Activated naive CD4-positive, alpha-beta T cell treated with anti-CD3 and anti-CD28 coated beads, Interleukin-2, amount 10 ng/mL, durations not matched to agents 7 days and 5 days (primary cell): ENCODE measurements at regions not wholly inside any gene's neighbourhood (a gene's known extent, or its start where the extent isn't known, plus 50 kb on each side); places are given as distances from the start of the nearest gene placed in this dataset.
"Not testable (repeated sequence)": the region's sequence is repeated elsewhere in the genome, so short reads cannot be mapped to it uniquely, and the experiment has no call there.

Experiments
- CTCF ChIA-PET: fragments of 350-600 bp; sonication (Branson Sonifier 250); formaldehyde crosslinking; loops from one replicate; lab custom pipeline; 2021; ENCODE audit warnings: antibody characterized with exemption; lab: Charles Lee
- DNase-seq: peaks from one replicate; pipeline ENCODE4 v3.0.0-alpha.2; 2020
- H3K27ac Mint-ChIP-seq: one replicate; pipeline ENCODE4 v1.8.0; 2021; ENCODE audit warnings: mild to moderate bottlenecking, moderate library complexity, mixed read lengths
- H3K27me3 Mint-ChIP-seq: one replicate; pipeline ENCODE4 v1.8.0; 2021; ENCODE audit warnings: mild to moderate bottlenecking, mixed read lengths
- H3K36me3 Mint-ChIP-seq: one replicate; pipeline ENCODE4 v1.8.0; 2021; ENCODE audit warnings: mixed read lengths
- H3K4me1 Mint-ChIP-seq: one replicate; pipeline ENCODE4 v1.8.0; 2021; ENCODE audit warnings: mixed read lengths
- H3K4me3 Mint-ChIP-seq: one replicate; pipeline ENCODE4 v1.8.0; 2021; ENCODE audit warnings: mild to moderate bottlenecking, moderate library complexity, mixed read lengths
- H3K9me3 Mint-ChIP-seq: one replicate; pipeline ENCODE4 v1.8.0; 2021; ENCODE audit warnings: mixed read lengths

- CTCF ChIA-PET: no interaction called here
These were observed 130.9 kb downstream of the RELL1 start for GRCh38 chr4:37555322-37555721.

GRCh38 chr4:37549866-37550265 lies 136.3 kb downstream of the RELL1 start:
- H3K9me3 Mint-ChIP-seq, DNase-seq, CTCF ChIA-PET, H3K4me1 Mint-ChIP-seq, H3K4me3 Mint-ChIP-seq, H3K27ac Mint-ChIP-seq, H3K36me3 Mint-ChIP-seq, H3K27me3 Mint-ChIP-seq: not testable (repeated sequence)

More at GRCh38 chr4:37555322-37555721, 130.9 kb downstream of the RELL1 start:
- H3K9me3 Mint-ChIP-seq: no peaks in the 10 kb centered on the region
- H3K36me3 Mint-ChIP-seq: no peaks in the 10 kb centered on the region
- H3K27me3 Mint-ChIP-seq: no peaks in the 10 kb centered on the region
- no peaks in the 10 kb centered on the region for H3K4me1 Mint-ChIP-seq
- no peak overlapping the region for H3K27ac Mint-ChIP-seq
- no peak for DNase-seq
- H3K4me3 Mint-ChIP-seq: no peak overlapping the region

- H3K27me3 Mint-ChIP-seq: peaks cover 3% of the 10 kb centered on the region
- no peaks in the 10 kb centered on the region for H3K4me1 Mint-ChIP-seq
- no peak for DNase-seq
- H3K9me3 Mint-ChIP-seq: no peaks in the 10 kb centered on the region
- H3K27ac Mint-ChIP-seq: no peak overlapping the region
- no peak overlapping the region for H3K4me3 Mint-ChIP-seq
- CTCF ChIA-PET: interaction anchor here (1.0 kb wide), 1 partner anchor 18 kb away, joined by 3 read pairs; no protein-coding TSS in a partner anchor
- H3K36me3 Mint-ChIP-seq: no peaks in the 10 kb centered on the region
These were observed 137.1 kb downstream of the RELL1 start for GRCh38 chr4:37549041-37549440.

- Mint-ChIP-seq H3K4me3 (no peak overlapping the region), H3K27me3 (peaks cover 3% of the 10 kb centered on the region), H3K36me3 (no peaks in the 10 kb centered on the region), H3K4me1 (no peaks in the 10 kb centered on the region), H3K9me3 (no peaks in the 10 kb centered on the region), H3K27ac (no peak overlapping the region)
- DNase-seq: no peak
- CTCF ChIA-PET: no interaction called here
These were observed 139.6 kb downstream of the RELL1 start for GRCh38 chr4:37546586-37546985.

GRCh38 chr4:37542706-37543105 lies 143.5 kb downstream of the RELL1 start:
- Mint-ChIP-seq H3K27me3 (peaks cover 3% of the 10 kb centered on the region), H3K4me1 (no peaks in the 10 kb centered on the region), H3K36me3 (no peaks in the 10 kb centered on the region), H3K9me3 (no peaks in the 10 kb centered on the region), H3K4me3 (no peak overlapping the region), H3K27ac (no peak overlapping the region)
- DNase-seq: no peak
- CTCF ChIA-PET: no interaction called here

- no peaks in the 10 kb centered on the region for H3K4me1 Mint-ChIP-seq
- no peak overlapping the region for H3K27ac Mint-ChIP-seq
- H3K9me3 Mint-ChIP-seq: no peaks in the 10 kb centered on the region
- no peak overlapping the region for H3K4me3 Mint-ChIP-seq
- H3K36me3 Mint-ChIP-seq: no peaks in the 10 kb centered on the region
- peaks cover 3% of the 10 kb centered on the region for H3K27me3 Mint-ChIP-seq
- CTCF ChIA-PET: no interaction called here
- no peak for DNase-seq
These were observed 144.2 kb downstream of the RELL1 start for GRCh38 chr4:37541956-37542355.

GRCh38 chr4:37540486-37540885 lies 145.7 kb downstream of the RELL1 start:
- H3K4me1 Mint-ChIP-seq: no peaks in the 10 kb centered on the region

GRCh38 chr4:37538931-37539330 lies 147.2 kb downstream of the RELL1 start:
- Mint-ChIP-seq H3K27me3 (no peaks in the 10 kb centered on the region), H3K4me3 (no peak overlapping the region), H3K9me3 (no peaks in the 10 kb centered on the region), H3K4me1 (no peaks in the 10 kb centered on the region), H3K36me3 (no peaks in the 10 kb centered on the region), H3K27ac (no peak overlapping the region)
- CTCF ChIA-PET: no interaction called here
- no peak for DNase-seq

More at GRCh38 chr4:37540486-37540885, 145.7 kb downstream of the RELL1 start:
- Mint-ChIP-seq H3K36me3 (no peaks in the 10 kb centered on the region), H3K9me3 (no peaks in the 10 kb centered on the region), H3K27ac (no peak overlapping the region), H3K27me3 (peaks cover 3% of the 10 kb centered on the region), H3K4me3 (no peak overlapping the region)
- DNase-seq: no peak
- CTCF ChIA-PET: no interaction called here

GRCh38 chr4:37537484-37537883 lies 148.7 kb downstream of the RELL1 start:
- no peaks in the 10 kb centered on the region for H3K36me3 Mint-ChIP-seq
- no peak overlapping the region for H3K27ac Mint-ChIP-seq
- no peaks in the 10 kb centered on the region for H3K27me3 Mint-ChIP-seq
- no peak for DNase-seq
- no peaks in the 10 kb centered on the region for H3K4me1 Mint-ChIP-seq
- H3K9me3 Mint-ChIP-seq: no peaks in the 10 kb centered on the region
- CTCF ChIA-PET: no interaction called here
- no peak overlapping the region for H3K4me3 Mint-ChIP-seq

GRCh38 chr4:37535872-37536271 lies 150.3 kb downstream of the RELL1 start:
- Mint-ChIP-seq H3K27ac (no peak overlapping the region), H3K27me3 (no peaks in the 10 kb centered on the region), H3K4me3 (no peak overlapping the region), H3K4me1 (no peaks in the 10 kb centered on the region), H3K36me3 (no peaks in the 10 kb centered on the region), H3K9me3 (no peaks in the 10 kb centered on the region)
- CTCF ChIA-PET: interaction anchor here (1.0 kb wide), 1 partner anchor 9 kb away, joined by 3 read pairs; no protein-coding TSS in a partner anchor
- DNase-seq: no peak

GRCh38 chr4:37533286-37534033 lies 152.7 kb downstream of the RELL1 start:
- Mint-ChIP-seq H3K36me3 (no peaks in the 10 kb centered on the region), H3K27me3 (no peaks in the 10 kb centered on the region), H3K4me1 (no peaks in the 10 kb centered on the region), H3K4me3 (no peak overlapping the region), H3K27ac (no peak overlapping the region), H3K9me3 (no peaks in the 10 kb centered on the region)
- CTCF ChIA-PET: no interaction called here
- no peak for DNase-seq

GRCh38 chr4:37531151-37531550 lies 155.0 kb downstream of the RELL1 start:
- Mint-ChIP-seq H3K4me1 (no peaks in the 10 kb centered on the region), H3K36me3 (no peaks in the 10 kb centered on the region), H3K27me3 (no peaks in the 10 kb centered on the region), H3K27ac (no peak overlapping the region), H3K4me3 (no peak overlapping the region), H3K9me3 (no peaks in the 10 kb centered on the region)
- CTCF ChIA-PET: no interaction called here
- no peak for DNase-seq

- Mint-ChIP-seq H3K9me3 (no peaks in the 10 kb centered on the region), H3K4me1 (no peaks in the 10 kb centered on the region), H3K27me3 (no peaks in the 10 kb centered on the region), H3K36me3 (no peaks in the 10 kb centered on the region), H3K27ac (no peak overlapping the region), H3K4me3 (no peak overlapping the region)
- CTCF ChIA-PET: no interaction called here
- DNase-seq: no peak
These were observed 155.7 kb downstream of the RELL1 start for GRCh38 chr4:37530451-37530850.

- Mint-ChIP-seq H3K4me1 (no peaks in the 10 kb centered on the region), H3K36me3 (no peaks in the 10 kb centered on the region)
- CTCF ChIA-PET: interaction anchor here (0.8 kb wide), 1 partner anchor 77 kb away, joined by 4 read pairs; no protein-coding TSS in a partner anchor
These were observed 157.8 kb downstream of the RELL1 start for GRCh38 chr4:37528166-37528885.

GRCh38 chr4:37524267-37524666 lies 161.9 kb downstream of the RELL1 start:
- no peak for DNase-seq
- CTCF ChIA-PET: no interaction called here
- H3K4me3 Mint-ChIP-seq: no peak overlapping the region
- no peaks in the 10 kb centered on the region for H3K36me3 Mint-ChIP-seq
- no peaks in the 10 kb centered on the region for H3K27me3 Mint-ChIP-seq
- H3K4me1 Mint-ChIP-seq: no peaks in the 10 kb centered on the region
- H3K9me3 Mint-ChIP-seq: no peaks in the 10 kb centered on the region
- H3K27ac Mint-ChIP-seq: no peak overlapping the region

More at GRCh38 chr4:37528166-37528885, 157.8 kb downstream of the RELL1 start:
- Mint-ChIP-seq H3K27me3 (no peaks in the 10 kb centered on the region), H3K4me3 (no peak overlapping the region), H3K27ac (no peak overlapping the region), H3K9me3 (no peaks in the 10 kb centered on the region)
- no peak for DNase-seq
